AG09309 (cell line): ENCODE measurements at regions not wholly inside any gene's neighbourhood (a gene's known extent, or its start where the extent isn't known, plus 50 kb on each side); places are given as distances from the start of the nearest gene placed in this dataset.

Source experiments
- DNase-seq: peaks from one replicate; pipeline ENCODE4 v3.0.0-alpha.2; 2010; ENCODE audit warnings: low read depth
- H3K4me3 ChIP-seq: 2 replicates; pipeline ENCODE4 v1.5.1; 2011; ENCODE audit warnings: mild to moderate bottlenecking, low read depth, low read length, moderate library complexity; ENCODE audit not compliant: control insufficient read depth
- TF ChIP-seq, protein P1 (sequence below): IDR thresholded peaks from 2 replicates; pipeline ENCODE4 v1.5.1; 2011; ENCODE audit warnings: mild to moderate bottlenecking, low read depth, low read length, inconsistent platforms; ENCODE audit not compliant: insufficient read depth, control insufficient read depth; ENCODE audit errors: missing control alignments

DNA sequence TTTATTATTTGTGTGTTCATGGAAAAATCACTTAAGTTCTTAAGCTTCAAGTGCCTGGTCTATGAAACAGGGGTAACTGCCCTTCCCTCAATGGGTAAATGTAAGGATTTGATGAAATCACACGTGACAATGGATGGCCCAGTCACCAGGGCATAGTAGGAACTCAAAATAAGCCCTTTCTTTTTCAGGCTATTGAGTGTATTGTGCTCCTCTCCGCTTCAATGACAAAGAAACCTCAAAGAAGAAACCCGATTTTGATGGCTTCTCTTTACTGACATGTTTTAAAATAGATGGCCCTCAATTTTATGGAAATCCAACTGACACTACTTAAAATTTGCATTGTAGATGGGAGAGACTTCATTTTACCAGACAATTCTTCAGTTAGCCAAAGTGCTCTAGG is 543.5 kb downstream of the OMA1 start:
- DNase-seq = no peak
- TF ChIP-seq, protein P1, sequence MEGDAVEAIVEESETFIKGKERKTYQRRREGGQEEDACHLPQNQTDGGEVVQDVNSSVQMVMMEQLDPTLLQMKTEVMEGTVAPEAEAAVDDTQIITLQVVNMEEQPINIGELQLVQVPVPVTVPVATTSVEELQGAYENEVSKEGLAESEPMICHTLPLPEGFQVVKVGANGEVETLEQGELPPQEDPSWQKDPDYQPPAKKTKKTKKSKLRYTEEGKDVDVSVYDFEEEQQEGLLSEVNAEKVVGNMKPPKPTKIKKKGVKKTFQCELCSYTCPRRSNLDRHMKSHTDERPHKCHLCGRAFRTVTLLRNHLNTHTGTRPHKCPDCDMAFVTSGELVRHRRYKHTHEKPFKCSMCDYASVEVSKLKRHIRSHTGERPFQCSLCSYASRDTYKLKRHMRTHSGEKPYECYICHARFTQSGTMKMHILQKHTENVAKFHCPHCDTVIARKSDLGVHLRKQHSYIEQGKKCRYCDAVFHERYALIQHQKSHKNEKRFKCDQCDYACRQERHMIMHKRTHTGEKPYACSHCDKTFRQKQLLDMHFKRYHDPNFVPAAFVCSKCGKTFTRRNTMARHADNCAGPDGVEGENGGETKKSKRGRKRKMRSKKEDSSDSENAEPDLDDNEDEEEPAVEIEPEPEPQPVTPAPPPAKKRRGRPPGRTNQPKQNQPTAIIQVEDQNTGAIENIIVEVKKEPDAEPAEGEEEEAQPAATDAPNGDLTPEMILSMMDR = no peak
- H3K4me3 ChIP-seq = no peak overlapping the region

DNA sequence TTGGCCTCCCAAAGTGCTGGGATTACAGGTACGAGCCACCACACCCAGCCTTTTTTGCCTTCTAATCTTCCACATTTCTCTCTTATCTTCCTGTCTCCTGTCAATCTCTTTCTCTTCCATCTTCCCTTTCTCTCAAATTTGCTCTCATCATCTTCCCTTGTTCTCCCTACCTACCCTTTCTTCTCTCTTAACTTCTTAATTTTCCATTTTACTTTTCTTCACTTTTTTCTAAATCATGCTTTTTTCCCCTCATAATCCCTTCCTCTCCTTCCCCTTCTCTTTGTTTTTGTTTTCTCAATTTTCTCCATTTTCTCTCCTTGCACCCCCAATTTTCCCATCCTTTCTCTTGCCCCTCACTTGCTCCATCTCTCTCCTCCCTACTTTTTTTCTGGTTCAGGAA is 545.7 kb downstream of the OMA1 start:
- H3K4me3 ChIP-seq = no peak overlapping the region
- TF ChIP-seq, protein P1 = no peak
- no peak for DNase-seq

DNA sequence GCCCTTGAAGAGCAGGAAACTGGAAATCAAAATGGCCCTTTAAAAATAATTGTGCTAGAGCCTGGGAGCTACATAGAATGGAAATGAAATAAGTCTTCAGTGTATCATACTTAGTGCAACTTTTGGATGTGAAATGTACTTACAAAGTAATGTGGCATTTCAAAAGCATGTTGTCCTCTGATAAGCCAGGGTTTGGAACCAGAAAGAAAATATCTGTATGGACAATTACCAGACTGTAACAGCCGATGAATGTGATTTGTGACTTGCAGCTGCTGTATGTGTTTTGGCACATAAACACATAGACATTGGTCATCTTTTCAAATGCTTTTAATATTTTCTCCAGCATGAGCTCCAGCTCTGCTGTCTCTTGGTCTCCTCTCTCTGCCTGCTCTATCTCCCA is 546.4 kb downstream of the OMA1 start:
- DNase-seq = no peak
- H3K4me3 ChIP-seq = no peak overlapping the region
- TF ChIP-seq, protein P1 = no peak

DNA sequence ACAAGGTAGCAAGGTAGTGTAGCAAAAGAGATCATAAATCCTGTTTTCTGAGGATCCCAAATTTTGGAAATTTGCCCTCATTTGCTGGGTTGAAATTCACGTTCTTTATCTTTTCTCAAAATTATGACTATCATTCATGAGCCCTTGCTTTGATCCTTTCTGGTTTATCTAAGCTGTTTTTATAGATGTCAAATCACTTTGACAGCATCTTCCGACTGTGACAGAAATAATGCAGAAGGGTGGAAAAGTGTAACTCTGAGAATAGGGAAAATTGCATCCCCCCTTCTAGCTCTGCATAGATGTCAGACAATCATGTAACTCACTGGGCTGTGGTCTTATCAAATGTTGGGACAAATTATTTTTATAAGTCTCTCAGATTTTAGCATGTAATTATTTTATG is 550.1 kb downstream of the OMA1 start:
- TF ChIP-seq, protein P1 = no peak
- H3K4me3 ChIP-seq = no peak overlapping the region
- DNase-seq = no peak

DNA sequence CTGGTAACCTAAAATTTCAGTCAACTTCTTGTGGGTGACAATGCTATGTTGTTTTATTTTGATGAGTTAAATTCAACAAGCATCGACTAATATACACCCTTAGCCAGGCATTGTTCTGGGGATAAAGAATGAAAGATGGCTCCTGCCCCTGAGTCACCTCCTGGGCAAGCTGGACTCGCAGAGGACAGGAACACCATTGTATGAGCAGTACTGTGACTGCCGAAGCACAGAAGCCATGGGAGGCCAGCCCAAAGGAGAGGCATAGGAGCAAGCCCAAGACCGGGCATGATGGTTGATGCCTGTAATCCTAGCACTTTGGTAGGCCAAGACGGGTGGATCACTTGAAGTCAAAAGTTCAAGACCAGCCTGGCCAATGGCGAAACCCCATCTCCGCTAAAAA is 555.2 kb downstream of the OMA1 start:
- no peak overlapping the region for H3K4me3 ChIP-seq
- no peak for DNase-seq
- TF ChIP-seq, protein P1 = no peak

DNA sequence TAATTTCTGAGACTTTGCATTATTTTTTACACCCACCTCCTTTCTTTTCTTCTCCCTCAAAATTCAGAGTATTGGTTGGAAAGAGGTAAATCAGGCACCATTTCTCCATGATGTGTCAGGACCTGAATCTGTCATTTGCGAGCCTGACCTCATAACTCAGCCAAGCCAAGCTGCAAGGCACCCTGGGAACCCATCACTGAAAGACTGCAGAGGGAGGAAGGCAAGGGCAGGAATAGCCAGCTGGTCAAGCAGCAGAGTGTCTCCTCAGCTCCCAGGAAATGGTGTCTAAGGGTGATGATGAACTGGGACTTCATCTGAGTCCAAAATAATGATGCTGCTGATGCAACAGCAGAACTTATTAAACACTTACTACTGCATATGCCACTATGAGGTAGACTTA is 556.6 kb downstream of the OMA1 start:
- no peak for DNase-seq
- H3K4me3 ChIP-seq = no peak overlapping the region
- TF ChIP-seq, protein P1 = no peak

DNA sequence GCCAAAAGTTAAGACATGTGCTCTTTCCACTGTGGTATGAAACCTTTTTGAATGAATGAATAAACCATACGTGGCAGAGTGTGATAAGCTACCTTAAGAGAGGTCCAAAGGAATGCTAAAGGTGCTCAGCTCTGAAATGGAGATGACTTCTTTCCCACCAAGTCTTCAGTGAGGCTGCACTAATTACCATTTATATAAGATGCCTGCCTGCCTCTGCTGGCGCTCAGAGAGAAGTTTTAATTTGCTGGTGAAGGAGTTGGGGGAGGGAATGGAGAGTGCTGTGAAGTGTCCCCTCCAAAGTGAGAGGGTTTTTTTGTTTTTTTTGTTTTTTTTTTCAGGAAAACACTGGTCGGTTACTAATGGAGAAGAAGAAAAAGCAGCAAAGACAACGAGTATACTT is 559.0 kb downstream of the OMA1 start:
- TF ChIP-seq, protein P1 = no peak
- H3K4me3 ChIP-seq = no peak overlapping the region
- DNase-seq = no peak
